Adrenal gland (tissue), 9 donors: ENCODE measurements at regions not wholly inside any gene's neighbourhood (a gene's known extent, or its start where the extent isn't known, plus 50 kb on each side); places are given as distances from the start of the nearest gene placed in this dataset.

Experiments used
- DNase-seq, 7 donors: peaks; one replicate each; pipeline ENCODE4 v3.0.0-alpha.2; 2019 to 2020
- H3K27ac ChIP-seq, 5 donors: fragments of 200-600 bp; sonication (generic) in 4 of 5; 1 replicate in 3 of 5; 2 replicates in 2 of 5; pipeline versions ENCODE4 v1.5.1 to v1.8.0; 2016 to 2020; ENCODE audit warnings: mild to moderate bottlenecking in 1 of 5
- H3K27me3 ChIP-seq: fragments of 200-600 bp; 2 replicates; pipeline ENCODE4 v1.8.0; 2021
- H3K36me3 ChIP-seq, 2 donors: fragments of 200-600 bp; replicated peaks in 1 of 2; 1 replicate in 1 of 2; 2 replicates in 1 of 2; pipeline versions ENCODE4 v1.5.1 to v1.8.0; 2018 to 2022
- H3K4me1 ChIP-seq, 2 donors: fragments of 200-600 bp; replicated peaks in 1 of 2; 1 replicate in 1 of 2; 2 replicates in 1 of 2; pipeline versions ENCODE4 v1.5.1 to v1.8.0; 2018 to 2021
- H3K4me3 ChIP-seq, 4 donors: fragments of 200-600 bp; sonication (generic) in 3 of 4; one replicate each; pipeline ENCODE4 v1.5.1; 2016 to 2018
- H3K9me3 ChIP-seq, 3 donors: fragments of 200-600 bp; sonication (generic) in 1 of 3; replicated peaks in 1 of 3; 1 replicate in 2 of 3; 2 replicates in 1 of 3; pipeline versions ENCODE4 v1.5.1 to v1.8.0; 2016 to 2021
- POLR2A ChIP-seq, 2 donors: fragments of 450-650 bp; IDR thresholded peaks; one replicate each; pipeline ENCODE4 v1.6.1; 2017; ENCODE audit warnings: antibody characterized with exemption in 2 of 2, mild to moderate bottlenecking in 2 of 2, moderate library complexity in 1 of 2
- WGBS, 4 donors: extraction: QIAGEN DNeasy Blood & Tissue Kit in 2 of 4; methylation state at CpG; one replicate each; pipeline versions ENCODE4 v1.1.5 to v1.1.7; 2013 to 2017; 5-methylcytosine and 5-hydroxymethylcytosine counted together
- intact Hi-C, 2 donors: fragments of 100-400 bp; cut with DNase I; formaldehyde crosslinking; loops; one replicate each; pipeline versions ENCODE4 v1.14.1 to v1.15.0; 2022 to 2023
- TF ChIP-seq, protein P1 (sequence below), 6 experiments: fragments of 450-650 bp in 4 of 6; fragments of 200-600 bp in 2 of 6; sonication (generic) in 1 of 6; IDR thresholded peaks; 1 replicate in 5 of 6; 2 replicates in 1 of 6; pipeline versions ENCODE4 v1.5.1 to v1.8.0; 2016 to 2021; ENCODE audit warnings: antibody characterized with exemption in 6 of 6, mild to moderate bottlenecking in 2 of 6, moderate library complexity in 1 of 6
- donor health status: healthy with polysubstance abuse.
- donor health status: Bipolar disorder and iron deficiency.
- donor health status: DM: yes; HTN: yes; CAD: no.
- donor health status: DM: no; HTN: no; CAD: no.
- donor health status: DM: no; HTN: no; CAD: no.

DNA sequence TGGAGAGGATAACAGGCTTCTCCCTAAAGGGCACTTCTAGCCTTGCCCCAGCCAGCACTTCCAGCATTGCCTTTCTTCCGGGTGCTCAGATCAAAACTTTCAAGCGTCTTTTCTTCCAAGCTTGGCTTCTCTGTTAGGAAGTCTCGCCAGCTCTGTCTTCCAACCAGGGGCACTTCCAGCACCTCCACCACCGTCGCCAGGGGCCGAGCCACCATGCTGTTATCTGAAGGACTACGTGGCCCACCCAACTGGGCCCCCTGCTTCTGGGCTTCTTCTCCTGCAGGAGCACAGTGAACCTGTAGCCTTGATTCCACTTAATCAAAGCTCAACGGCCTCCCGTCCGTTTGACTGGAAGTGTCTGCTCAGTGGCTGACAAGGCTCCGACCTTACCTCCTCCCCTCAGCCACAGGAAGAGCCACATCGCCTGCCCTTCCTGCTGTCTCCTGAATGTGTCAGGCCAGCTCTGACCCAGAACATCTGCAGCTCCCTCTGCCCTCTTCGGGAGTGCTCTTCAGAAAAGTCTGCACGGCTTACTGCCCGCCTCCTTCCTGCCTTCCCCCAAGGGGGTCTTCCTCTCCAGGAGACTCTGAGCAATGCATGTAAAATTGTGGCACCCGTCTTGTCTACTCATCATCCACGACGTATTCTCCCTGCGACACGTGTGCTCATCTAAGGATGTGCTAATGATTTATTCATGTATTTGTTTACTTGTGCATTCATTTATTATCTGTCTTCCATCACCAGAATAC is 527.0 kb downstream of the CDH26 start:
- Histone ChIP-seq H3K4me3 (no peak overlapping the region), H3K27me3 (no peaks in the 10 kb centered on the region)
- WGBS, 4 donors, result 49 to 69% (median 51%) methylated on average over 14 to 20 of the region's 20 CpGs

DNA sequence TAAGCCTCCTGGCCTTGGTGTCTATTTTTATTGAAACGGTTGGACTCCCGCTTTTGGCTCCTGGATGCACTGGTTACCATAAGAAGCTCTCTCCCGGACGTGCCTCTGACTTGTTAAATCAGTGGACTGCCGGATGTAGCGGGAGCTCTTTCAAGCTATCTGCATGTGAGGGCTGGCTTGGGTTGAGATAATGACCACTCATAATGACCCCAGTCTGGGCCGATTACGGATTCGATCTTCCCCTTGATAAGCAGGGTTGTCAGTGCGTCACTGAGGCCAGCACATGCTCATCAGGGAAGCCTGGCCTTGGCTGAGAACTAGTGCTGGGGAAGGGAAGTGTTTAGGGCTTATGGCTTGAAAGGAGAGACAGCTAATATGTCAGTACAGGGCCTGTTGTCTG is 528.1 kb downstream of the CDH26 start:
- Histone ChIP-seq H3K9me3 (no peaks in the 10 kb centered on the region), H3K36me3 (no peaks in the 10 kb centered on the region), H3K4me1 (peaks cover 0 to 3% of the 10 kb centered on the region in 2 donors), H3K4me3 (no peak overlapping the region), H3K27ac (peak overlapping the region in 1 of 5 donors; percentile 22), H3K27me3 (no peaks in the 10 kb centered on the region)
- DNase-seq, result no peak
- 45 to 88% (median 77%) methylated on average over 4 to 10 of the region's 10 CpGs for WGBS, 4 donors
- TF ChIP-seq POLR2A (IDR thresholded peaks at IDR 0.05), result no peak
- TF ChIP-seq, protein P1, sequence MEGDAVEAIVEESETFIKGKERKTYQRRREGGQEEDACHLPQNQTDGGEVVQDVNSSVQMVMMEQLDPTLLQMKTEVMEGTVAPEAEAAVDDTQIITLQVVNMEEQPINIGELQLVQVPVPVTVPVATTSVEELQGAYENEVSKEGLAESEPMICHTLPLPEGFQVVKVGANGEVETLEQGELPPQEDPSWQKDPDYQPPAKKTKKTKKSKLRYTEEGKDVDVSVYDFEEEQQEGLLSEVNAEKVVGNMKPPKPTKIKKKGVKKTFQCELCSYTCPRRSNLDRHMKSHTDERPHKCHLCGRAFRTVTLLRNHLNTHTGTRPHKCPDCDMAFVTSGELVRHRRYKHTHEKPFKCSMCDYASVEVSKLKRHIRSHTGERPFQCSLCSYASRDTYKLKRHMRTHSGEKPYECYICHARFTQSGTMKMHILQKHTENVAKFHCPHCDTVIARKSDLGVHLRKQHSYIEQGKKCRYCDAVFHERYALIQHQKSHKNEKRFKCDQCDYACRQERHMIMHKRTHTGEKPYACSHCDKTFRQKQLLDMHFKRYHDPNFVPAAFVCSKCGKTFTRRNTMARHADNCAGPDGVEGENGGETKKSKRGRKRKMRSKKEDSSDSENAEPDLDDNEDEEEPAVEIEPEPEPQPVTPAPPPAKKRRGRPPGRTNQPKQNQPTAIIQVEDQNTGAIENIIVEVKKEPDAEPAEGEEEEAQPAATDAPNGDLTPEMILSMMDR (IDR thresholded peaks at IDR 0.05), result no peak
- intact Hi-C loops, result no loop called here

More for the DNA sequence above, 527.0 kb downstream of the CDH26 start:
- intact Hi-C loops, result no loop called here
- DNase-seq, result peak in 1 of 7 donors; percentile 30
- Histone ChIP-seq H3K9me3 (no peaks in the 10 kb centered on the region), H3K36me3 (no peaks in the 10 kb centered on the region), H3K4me1 (no peaks in the 10 kb centered on the region), H3K27ac (peak overlapping the region in 1 of 5 donors; percentile 26)
- TF ChIP-seq POLR2A (IDR thresholded peaks at IDR 0.05), result no peak
- TF ChIP-seq, protein P1 (IDR thresholded peaks at IDR 0.05), result no peak

DNA sequence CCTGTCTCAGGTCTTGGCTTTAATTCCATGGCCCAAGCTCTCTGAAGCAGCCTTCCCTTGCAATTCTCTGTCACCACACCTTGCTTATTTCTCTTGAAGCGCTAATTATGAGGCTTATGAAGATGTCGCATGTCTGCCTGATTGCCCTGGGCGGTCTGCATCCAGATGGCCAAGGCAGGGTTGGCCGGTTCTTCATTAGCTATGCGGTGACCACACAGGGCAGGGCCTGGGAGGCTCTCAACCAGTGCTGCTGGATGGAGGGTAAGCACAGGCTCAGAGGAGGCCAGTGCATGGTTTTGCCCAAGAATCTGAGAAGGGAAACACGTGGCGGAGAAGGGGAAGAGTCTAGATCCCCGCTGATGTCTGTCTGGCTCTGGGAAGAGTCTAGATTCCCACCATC is 528.7 kb downstream of the CDH26 start:
- no peak for TF ChIP-seq POLR2A (IDR thresholded peaks at IDR 0.05)
- TF ChIP-seq, protein P1 (IDR thresholded peaks at IDR 0.05), result no peak
- intact Hi-C loops, result no loop called here
- no peak overlapping the region for H3K4me3 ChIP-seq
- H3K27ac ChIP-seq, result peak overlapping the region in 1 of 5 donors; percentile 22
- H3K4me1 ChIP-seq, result peaks cover 0 to 3% of the 10 kb centered on the region in 2 donors
- H3K9me3 ChIP-seq, result no peaks in the 10 kb centered on the region
- WGBS, 4 donors, result 87 to 94% (median 90%) methylated on average over 7 to 8 of the region's 8 CpGs
- H3K36me3 ChIP-seq, result no peaks in the 10 kb centered on the region
- no peak for DNase-seq
- H3K27me3 ChIP-seq, result no peaks in the 10 kb centered on the region

DNA sequence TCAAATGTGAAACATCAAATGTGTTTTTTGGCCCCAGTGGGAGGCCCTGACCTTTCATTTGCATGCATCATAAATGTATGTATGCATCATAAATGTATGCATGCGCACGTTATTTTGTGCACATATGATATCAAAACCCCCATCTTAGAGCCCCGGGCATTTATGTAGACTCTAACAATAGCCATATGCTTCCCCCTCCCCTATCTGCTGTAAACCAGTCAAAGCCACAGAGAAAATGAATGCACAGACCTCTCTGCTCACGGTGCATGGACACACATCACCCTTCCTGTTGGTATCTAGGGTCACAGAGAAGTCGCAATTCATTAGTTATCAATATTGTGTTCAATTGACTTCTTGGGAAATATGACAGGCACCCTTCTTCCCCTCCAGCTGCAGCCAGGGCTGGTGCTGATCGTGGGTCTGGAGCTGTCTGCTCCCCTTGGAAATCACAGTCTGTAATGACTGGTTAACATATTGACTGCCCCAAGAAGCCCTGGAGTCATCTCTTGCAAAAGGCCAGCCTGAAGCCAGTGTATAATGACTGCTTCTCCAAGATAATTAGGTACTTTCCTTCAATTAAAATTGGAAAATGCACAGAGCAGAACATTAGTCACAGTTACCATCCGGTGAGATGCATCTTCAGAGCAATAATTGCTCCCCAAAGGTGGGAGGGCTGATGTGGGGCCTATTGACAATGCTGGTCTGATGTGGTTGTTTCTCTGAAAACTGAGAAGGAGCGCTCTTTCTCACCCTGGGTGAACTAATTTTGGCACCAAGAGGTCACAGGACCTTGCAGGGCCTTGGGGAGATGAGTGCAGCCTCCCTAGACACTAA is 532.2 kb downstream of the CDH26 start:
- Histone ChIP-seq H3K27me3 (no peaks in the 10 kb centered on the region), H3K4me3 (no peak overlapping the region), H3K4me1 (peaks cover 0 to 3% of the 10 kb centered on the region in 2 donors), H3K9me3 (no peaks in the 10 kb centered on the region), H3K27ac (peak overlapping the region in 2 of 5 donors; percentile 2 to 56), H3K36me3 (no peaks in the 10 kb centered on the region)
- TF ChIP-seq, protein P1 (IDR thresholded peaks at IDR 0.05), result no peak
- no peak for TF ChIP-seq POLR2A (IDR thresholded peaks at IDR 0.05)
- no peak for DNase-seq
- 63 to 76% (median 69%) methylated on average over 8 of the region's 8 CpGs for WGBS, 4 donors
- intact Hi-C loops, result no loop called here
